HG03571 (cell line): ENCODE measurements at regions not wholly inside any gene's neighbourhood (a gene's known extent, or its start where the extent isn't known, plus 50 kb on each side); places are given as distances from the start of the nearest gene placed in this dataset.
"Not testable (repeated sequence)": the region's sequence is repeated elsewhere in the genome, so short reads cannot be mapped to it uniquely, and the experiment has no call there.

Experiments
- ATAC-seq: cut with Tn5 transposase; IDR thresholded peaks from one replicate; pipeline ENCODE4 v1.9.1; 2021; ENCODE audit not compliant: unreplicated experiment

DNA sequence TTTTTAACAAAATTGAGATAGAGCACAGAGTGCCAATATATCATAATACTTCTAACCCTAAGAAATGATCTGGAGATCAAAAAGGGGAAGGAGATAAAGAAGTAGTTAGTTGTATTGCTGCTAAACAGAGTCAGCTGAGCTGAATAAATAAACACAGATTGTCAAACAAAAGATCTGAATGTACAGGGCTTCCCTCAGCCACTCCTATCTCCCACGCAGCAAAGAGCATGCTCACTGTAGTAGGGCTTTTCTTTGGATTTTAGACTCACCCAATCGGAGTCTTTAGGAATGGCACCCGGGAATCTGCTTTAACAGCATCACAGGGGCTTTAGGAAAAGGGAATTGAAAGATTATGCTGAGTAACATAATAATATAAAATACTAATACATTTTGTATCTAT, 222.2 kb upstream of the STXBP5 start:
- ATAC-seq = no peak

DNA sequence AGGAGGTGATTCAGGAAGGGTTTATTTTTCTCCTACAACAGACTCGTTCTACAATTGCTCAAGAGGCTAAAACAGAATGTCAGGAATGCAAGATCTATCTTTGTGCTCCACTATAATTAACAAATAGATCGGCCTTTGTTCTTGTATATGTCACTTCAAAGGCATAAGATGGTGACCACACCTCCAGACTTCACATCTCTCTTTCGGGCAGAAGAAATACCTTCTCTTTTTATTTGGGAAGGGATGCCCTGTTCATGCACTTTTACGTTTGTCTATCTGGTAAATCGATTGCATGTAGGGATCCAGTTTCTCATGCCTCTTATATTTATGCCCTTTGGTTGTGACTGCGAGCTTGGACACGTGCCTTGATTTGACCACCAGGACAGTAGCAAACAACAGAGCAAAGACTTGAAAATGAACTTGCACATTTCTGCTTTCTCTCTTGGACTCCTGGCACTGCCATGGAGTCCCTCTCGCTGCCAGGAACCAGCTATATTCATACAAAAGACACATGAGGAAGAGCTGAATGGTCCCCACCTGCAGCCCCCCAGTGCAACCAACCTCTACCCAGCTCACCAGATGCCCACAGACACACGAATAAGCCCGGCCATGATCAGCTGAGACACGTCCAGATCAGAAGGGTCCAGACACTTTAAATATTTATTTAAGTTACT, 219.8 kb upstream of the STXBP5 start:
- ATAC-seq = no peak

DNA sequence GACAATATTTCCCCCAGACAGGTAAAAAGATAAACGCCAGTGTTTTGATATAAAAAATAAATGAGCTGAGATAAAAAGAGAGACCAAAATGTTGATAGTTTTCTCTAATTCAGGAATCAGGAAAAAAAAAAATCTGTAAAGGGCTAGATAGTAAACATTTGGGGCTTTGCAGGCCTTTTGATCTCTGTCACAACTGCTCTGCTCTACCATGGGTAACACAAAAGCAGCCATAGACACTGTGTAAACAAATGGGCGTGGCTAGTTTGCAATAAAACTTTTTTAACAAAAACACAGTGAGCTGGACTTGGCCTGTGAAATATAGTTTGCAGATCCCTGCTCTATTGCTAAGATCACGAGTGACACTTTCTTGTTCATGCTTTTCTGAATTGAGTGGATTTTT, 219.1 kb upstream of the STXBP5 start:
- no peak for ATAC-seq

- ATAC-seq = no peak
Observed at GRCh38 chr6:146985966-146986365, 218.3 kb upstream of the STXBP5 start.

DNA sequence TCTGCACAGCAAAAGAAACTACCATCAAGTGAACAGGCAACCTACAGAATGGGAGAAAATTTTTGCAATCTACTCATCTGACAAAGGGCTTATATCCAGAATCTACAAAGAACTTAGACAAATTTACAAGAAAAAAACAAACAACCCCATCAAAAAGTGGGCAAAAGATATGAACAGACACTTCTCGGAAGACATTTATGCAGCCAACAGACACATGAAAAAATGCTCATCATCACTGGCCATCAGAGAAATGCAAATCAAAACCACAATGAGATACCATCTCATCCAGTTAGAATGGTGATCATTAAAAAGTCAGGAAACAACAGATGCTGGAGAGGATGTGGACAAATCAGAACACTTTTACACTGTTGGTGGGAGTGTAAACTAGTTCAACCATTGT, 216.3 kb upstream of the STXBP5 start:
- not testable (repeated sequence) for ATAC-seq

GRCh38 chr6:146989860-146990259, 214.4 kb upstream of the STXBP5 start:
- no peak for ATAC-seq

- ATAC-seq = no peak
Observed at GRCh38 chr6:146990284-146990683, 213.9 kb upstream of the STXBP5 start.

DNA sequence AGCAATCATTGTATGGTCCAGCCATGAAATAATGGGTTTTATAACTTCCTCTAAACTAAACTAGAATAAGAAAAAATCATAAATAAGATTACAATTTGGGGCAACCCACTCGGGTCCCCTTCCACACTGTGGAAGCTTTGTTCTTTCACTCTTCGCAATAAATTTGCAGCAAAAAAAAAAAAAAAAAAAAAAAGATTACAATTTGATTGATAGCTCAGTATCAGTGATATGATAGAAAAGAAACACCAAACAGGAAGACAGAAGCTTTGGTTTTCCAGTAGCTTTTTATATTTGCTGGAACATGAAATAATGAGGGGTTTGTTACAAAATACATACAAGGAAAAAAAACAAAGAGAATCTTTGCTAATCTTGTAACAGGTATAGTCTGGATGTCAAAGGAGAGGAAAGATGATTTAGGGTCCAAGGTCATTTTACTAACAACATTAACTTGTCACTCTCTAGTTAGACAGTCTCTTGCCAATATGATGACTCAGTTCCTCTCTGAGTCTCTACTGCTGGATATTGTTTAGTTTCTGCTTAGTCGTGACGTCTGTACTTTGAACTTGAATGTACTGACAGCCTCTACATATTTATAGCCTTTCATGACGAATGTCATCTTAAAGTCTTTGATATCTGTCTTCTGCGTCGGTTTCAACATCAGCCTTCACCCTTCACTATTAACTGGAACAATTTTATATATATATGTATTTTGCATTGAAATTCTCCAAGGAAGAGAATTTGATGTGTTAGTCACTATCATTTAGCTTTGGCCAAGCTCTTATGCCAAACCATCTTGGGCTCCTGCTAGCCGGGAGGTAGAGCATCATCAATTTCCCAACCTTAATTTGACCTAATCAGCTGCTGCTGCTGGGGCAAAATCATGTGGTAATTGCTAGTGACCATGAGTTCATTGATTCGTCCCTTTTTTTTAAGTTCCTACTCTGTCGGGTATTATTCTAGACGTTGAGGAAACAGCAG, 213.1 kb upstream of the STXBP5 start:
- no peak for ATAC-seq

DNA sequence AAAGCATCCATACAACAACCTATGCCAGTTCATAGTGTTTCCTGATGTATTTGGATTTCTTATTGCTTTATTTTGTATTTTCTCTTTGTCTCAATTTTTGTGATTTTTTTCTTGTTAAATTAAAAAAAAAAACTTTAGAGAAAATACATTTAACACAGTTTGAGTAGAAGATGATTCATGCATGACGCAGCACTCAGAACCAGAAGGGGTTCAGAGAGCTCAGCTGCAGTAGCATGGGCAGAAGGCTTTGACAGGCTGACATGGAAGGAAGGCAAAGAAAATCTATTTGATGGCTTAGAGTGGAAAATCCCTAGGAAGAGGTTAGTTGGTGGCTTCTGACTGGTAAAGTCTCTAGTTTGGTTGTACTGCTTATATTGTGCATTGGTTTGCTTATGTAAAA, 207.2 kb upstream of the STXBP5 start:
- ATAC-seq = no peak

DNA sequence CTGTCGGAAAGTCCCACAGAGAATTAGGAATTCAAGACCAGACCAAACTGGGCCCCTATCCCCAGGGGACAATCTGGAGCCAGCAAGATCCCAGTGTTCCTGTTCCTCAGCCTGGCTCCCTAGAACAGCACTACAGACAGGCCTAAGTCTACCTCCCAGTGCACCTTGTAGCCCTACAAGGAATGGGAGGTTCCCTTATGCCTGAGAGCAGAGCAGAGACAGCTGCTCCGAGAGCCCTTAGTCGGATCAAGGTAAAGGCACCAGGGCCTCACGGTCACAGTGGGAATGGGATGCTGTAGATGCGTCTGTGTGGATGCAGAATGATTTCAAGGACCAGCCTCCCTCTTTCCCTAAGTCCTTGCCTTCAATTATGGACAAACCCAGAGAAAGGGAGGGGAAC, 204.5 kb upstream of the STXBP5 start:
- no peak for ATAC-seq

DNA sequence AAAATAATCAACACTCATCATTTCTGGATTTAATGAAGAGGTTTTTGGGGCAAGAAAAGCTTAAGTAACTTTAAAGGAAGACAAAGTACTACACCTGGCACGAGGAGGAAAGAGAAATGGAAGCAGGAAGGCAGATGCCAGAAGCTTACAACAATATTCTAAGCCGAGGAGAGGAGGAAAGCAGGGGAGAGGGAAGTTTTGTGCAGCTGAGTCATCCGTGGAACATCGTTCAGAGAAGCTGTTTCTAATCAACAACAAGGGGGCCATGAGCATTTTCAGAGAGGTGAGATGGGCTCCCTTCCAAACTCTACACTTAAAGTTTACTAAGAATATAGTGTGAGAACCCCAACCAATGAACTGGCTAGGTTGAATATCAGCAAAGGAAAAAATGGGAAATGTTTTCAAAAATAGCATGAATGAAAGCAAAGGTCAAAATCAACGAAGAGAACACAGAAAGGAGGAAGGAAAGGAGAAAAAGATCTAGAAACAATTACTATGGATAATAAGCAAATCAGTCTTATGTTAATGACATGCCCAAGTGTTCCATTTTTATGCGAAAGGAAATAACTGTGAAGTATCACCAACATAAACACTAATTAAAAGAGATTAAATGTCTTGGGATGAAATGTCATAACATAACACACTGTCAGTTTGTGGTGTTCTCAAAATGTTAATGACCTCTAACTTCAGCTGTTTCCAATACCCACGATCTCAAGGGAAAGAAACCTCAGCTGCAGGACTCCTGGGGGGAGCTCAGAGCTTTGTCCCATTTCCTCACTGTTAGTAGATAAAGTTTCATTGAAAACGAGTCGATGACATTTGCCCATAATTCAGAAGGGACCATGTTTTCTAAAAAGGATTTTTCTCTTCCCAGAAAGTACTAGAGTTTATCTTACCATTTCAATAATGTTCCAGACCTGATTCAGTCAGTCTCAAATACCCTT, 203.4 kb upstream of the STXBP5 start:
- no peak for ATAC-seq

DNA sequence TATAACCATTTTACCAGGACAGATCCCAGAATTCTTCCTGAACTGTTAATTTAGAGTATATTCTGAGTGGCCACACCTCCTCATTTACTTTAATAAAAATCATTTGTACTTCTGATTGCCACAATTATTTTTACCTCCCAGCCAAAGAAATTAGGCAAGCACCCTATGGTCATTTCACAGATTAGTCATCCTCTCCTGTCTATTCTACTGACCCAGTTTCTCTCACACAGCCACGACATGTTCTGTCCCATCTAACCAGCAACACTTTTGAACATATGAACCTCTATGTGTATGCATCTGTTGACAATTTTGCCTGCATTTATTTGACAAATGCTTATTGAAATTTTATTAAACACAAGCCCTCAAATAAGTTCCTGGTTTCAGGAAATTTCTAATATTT, 202.6 kb upstream of the STXBP5 start:
- ATAC-seq = no peak

DNA sequence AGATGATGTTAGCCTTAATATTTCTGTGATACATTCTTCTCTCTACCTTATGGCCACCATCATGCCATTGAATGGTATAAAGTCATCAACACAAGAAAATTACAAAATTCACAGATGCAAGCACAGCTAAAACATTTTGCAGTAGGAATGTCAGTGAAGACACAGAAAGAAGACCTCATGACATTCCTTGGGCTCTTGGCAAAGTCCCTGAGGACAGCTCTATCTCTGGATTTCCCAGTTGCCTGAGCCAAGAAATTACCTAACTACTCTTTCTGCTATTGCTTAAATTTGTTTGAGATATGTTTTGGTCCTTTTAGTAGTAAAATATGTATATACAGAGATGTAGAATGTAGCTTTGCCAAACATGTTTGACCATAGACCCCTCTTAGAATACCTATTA, 201.0 kb upstream of the STXBP5 start:
- ATAC-seq = no peak

DNA sequence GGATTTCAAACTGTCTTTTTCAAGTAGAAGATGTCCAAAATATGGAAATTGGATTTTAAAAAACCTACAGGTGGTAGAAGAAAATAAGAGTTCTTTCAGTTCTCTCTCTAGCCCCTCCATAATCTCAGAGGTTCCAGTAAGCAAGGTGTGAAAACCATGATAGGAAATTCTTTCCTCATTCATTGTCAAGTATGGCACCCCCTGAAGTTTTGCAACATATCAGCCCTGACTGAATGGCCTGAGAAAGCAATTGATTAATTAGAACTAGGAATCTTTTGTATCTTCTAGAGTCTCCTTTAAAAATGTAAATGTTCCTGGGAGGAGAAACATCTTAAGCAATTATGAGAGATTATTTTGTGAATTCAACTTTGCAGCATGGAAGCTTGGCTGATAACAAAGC, 198.7 kb upstream of the STXBP5 start:
- no peak for ATAC-seq

GRCh38 chr6:147007441-147007840, 196.8 kb upstream of the STXBP5 start:
- no peak for ATAC-seq

DNA sequence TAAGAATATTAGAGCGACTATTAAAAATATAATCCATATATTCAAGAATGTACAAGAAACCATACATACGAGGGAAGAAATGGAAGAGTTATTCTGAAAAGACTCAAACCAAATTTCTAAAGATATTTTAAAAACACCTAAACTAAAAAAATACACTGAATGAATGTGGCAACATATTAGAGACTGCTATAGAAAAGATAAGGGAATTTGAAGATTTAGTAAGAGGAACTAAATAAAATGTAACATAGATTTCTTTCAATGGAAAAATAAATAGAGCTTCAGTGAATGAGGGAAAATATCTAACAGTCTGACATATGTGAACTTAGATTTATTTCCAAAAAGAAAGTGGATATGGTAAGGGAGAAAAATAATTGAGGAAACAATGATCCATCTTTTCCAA, 194.9 kb upstream of the STXBP5 start:
- ATAC-seq = no peak

GRCh38 chr6:147015674-147016073, 188.5 kb upstream of the STXBP5 start:
- no peak for ATAC-seq

- ATAC-seq = no peak
Observed at GRCh38 chr6:147016440-147016839, 187.8 kb upstream of the STXBP5 start.

DNA sequence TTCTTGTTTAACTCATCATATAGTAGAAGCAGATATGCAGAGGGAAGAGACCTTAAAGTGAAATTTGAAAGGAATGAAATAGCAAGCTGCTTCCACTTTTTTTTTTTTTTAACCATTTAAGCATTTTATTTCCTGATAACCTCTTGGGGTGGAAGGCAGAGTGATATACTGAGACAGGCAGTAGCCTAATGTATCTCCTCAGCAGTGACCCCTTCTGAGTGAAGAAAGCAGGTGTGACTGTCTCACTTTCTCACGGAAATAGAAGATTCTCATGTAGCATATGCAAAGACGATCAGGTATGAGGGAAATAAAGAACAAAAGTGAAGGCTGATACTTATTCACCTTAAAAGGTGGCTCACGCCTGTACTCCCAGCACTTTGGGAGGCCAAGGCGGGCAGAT, 187.1 kb upstream of the STXBP5 start:
- ATAC-seq = no peak

GRCh38 chr6:147019001-147019400, 185.2 kb upstream of the STXBP5 start:
- no peak for ATAC-seq

GRCh38 chr6:147022041-147022440, 182.2 kb upstream of the STXBP5 start:
- ATAC-seq = no peak
